HepG2 (cell line): ENCODE measurements at regions not wholly inside any gene's neighbourhood (a gene's known extent, or its start where the extent isn't known, plus 50 kb on each side); places are given as distances from the start of the nearest gene placed in this dataset.

ENCODE experiments used
- ZNF329 ChIP-seq: sonication (generic); formaldehyde crosslinking; IDR thresholded peaks from 2 replicates; pipeline ENCODE4 v1.9.0; 2021; ENCODE audit warnings: low read depth, mild to moderate bottlenecking, missing genetic modification reagents
- ZNF614 ChIP-seq: IDR thresholded peaks from 2 replicates; pipeline ENCODE4 v1.6.1; 2018; ENCODE audit warnings: missing biosample characterization, missing genetic modification reagents, inconsistent platforms, borderline replicate concordance
- TF ChIP-seq, protein P1 (sequence below): sonication (generic); formaldehyde crosslinking; IDR thresholded peaks from 2 replicates; pipeline ENCODE4 v1.5.0; 2020; ENCODE audit warnings: mild to moderate bottlenecking, missing genetic modification reagents, moderate library complexity
- TF ChIP-seq, protein P2 (sequence below): IDR thresholded peaks from 2 replicates; pipeline ENCODE4 v1.6.1; 2016; ENCODE audit warnings: low read depth, control low read depth

DNA sequence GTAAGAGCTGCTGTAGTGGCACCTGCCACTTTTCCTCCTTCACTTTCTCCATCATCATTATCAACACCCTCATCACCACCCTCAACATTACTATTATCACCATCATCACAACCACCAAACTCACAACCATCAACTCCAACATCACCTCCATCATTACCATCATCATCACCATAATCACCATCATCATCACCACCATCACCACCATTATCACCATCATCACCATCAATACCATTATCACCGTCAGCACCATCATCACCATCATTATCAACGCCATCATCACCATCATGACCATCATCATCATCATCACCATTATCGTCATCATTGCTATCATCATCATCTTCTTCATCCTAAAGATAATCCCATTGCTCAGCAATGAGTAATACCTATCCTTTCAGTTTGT is 255.8 kb downstream of the CYRIA start:
- TF ChIP-seq ZNF614 (CRISPR knock-in tag) (no peak), ZNF329 (no peak)
- TF ChIP-seq, protein P1, sequence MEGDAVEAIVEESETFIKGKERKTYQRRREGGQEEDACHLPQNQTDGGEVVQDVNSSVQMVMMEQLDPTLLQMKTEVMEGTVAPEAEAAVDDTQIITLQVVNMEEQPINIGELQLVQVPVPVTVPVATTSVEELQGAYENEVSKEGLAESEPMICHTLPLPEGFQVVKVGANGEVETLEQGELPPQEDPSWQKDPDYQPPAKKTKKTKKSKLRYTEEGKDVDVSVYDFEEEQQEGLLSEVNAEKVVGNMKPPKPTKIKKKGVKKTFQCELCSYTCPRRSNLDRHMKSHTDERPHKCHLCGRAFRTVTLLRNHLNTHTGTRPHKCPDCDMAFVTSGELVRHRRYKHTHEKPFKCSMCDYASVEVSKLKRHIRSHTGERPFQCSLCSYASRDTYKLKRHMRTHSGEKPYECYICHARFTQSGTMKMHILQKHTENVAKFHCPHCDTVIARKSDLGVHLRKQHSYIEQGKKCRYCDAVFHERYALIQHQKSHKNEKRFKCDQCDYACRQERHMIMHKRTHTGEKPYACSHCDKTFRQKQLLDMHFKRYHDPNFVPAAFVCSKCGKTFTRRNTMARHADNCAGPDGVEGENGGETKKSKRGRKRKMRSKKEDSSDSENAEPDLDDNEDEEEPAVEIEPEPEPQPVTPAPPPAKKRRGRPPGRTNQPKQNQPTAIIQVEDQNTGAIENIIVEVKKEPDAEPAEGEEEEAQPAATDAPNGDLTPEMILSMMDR (CRISPR knock-in tag), result no peak
- TF ChIP-seq, protein P2, sequence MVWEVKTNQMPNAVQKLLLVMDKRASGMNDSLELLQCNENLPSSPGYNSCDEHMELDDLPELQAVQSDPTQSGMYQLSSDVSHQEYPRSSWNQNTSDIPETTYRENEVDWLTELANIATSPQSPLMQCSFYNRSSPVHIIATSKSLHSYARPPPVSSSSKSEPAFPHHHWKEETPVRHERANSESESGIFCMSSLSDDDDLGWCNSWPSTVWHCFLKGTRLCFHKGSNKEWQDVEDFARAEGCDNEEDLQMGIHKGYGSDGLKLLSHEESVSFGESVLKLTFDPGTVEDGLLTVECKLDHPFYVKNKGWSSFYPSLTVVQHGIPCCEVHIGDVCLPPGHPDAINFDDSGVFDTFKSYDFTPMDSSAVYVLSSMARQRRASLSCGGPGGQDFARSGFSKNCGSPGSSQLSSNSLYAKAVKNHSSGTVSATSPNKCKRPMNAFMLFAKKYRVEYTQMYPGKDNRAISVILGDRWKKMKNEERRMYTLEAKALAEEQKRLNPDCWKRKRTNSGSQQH (CRISPR knock-in tag), result no peak
